ENCODE measurements at regions not wholly inside any gene's neighbourhood (a gene's known extent, or its start where the extent isn't known, plus 50 kb on each side); places are given as distances from the start of the nearest gene placed in this dataset.
A peak's percentile ranks its signal among the peaks of the same experiment; 100 is the strongest.

DNA sequence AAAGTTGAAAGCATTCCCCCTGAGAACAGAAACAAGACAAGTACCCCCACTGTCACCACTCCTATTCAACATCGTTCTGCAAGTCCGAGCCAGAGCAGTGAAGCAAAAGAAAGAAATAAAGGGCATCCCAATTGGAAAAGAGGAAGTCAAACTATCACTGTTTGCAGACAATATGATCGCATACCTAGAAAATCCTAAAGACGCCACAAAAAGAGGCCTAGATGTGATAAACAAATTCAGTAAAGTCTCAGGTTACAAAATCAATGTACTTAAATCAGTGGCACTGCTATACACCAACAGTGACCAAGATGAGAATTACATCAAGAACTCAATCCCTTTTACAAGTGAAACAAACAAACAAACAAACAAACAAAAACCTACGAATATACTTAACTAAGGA lies 87.7 kb upstream of the COCH start:
- Histone ChIP-seq H3K27me3 (ENCODE audit: insufficient read depth, poor library complexity, severe bottlenecking) (no peaks in the 10 kb centered on the region), H3K27ac (replicated peaks) (no peak overlapping the region), H3K4me3 (replicated peaks; ENCODE audit: insufficient read depth, low read length) (no peak overlapping the region)
- no peak for DNase-seq (ENCODE audit: low read depth in 1 of 2, low spot score in 1 of 2)
- peak; percentile 48; the same call in 1 of the 2 replicates for TF ChIP-seq SPI1 (IDR thresholded peaks at IDR 0.05; ENCODE audit: borderline replicate concordance, low read depth)
- TF ChIP-seq, protein P1, sequence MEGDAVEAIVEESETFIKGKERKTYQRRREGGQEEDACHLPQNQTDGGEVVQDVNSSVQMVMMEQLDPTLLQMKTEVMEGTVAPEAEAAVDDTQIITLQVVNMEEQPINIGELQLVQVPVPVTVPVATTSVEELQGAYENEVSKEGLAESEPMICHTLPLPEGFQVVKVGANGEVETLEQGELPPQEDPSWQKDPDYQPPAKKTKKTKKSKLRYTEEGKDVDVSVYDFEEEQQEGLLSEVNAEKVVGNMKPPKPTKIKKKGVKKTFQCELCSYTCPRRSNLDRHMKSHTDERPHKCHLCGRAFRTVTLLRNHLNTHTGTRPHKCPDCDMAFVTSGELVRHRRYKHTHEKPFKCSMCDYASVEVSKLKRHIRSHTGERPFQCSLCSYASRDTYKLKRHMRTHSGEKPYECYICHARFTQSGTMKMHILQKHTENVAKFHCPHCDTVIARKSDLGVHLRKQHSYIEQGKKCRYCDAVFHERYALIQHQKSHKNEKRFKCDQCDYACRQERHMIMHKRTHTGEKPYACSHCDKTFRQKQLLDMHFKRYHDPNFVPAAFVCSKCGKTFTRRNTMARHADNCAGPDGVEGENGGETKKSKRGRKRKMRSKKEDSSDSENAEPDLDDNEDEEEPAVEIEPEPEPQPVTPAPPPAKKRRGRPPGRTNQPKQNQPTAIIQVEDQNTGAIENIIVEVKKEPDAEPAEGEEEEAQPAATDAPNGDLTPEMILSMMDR (IDR thresholded peaks at IDR 0.05; ENCODE audit: insufficient read depth, low read length): no peak

DNA sequence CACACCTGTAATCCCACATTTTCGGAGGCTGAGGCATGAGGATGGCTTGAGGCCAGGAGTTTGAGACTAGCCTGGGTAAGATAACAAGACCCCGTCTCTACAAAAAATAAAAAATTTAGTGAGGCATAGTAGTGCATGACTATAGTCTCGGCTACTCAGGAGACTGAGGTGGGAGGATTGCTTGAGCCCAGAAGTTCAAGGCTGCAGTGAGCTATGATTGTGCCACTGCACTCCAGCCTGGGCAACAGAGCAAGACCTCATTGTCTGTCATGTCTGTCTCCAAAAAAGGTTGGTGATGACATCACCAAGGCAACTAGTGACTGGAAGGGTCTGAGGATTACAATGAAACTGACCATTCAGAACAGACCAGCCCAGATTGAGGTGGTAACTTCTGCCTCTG lies 83.5 kb upstream of the COCH start:
- TF ChIP-seq SPI1 (IDR thresholded peaks at IDR 0.05; ENCODE audit: borderline replicate concordance, low read depth) (no peak), GABPA (IDR thresholded peaks at IDR 0.05; ENCODE audit: low read depth) (no peak), POLR2AphosphoS5 (IDR thresholded peaks at IDR 0.05; ENCODE audit: low read depth) (no peak)
- TF ChIP-seq, protein P1 (IDR thresholded peaks at IDR 0.05; ENCODE audit: insufficient read depth, low read length): no peak
- TF ChIP-seq, protein P2, sequence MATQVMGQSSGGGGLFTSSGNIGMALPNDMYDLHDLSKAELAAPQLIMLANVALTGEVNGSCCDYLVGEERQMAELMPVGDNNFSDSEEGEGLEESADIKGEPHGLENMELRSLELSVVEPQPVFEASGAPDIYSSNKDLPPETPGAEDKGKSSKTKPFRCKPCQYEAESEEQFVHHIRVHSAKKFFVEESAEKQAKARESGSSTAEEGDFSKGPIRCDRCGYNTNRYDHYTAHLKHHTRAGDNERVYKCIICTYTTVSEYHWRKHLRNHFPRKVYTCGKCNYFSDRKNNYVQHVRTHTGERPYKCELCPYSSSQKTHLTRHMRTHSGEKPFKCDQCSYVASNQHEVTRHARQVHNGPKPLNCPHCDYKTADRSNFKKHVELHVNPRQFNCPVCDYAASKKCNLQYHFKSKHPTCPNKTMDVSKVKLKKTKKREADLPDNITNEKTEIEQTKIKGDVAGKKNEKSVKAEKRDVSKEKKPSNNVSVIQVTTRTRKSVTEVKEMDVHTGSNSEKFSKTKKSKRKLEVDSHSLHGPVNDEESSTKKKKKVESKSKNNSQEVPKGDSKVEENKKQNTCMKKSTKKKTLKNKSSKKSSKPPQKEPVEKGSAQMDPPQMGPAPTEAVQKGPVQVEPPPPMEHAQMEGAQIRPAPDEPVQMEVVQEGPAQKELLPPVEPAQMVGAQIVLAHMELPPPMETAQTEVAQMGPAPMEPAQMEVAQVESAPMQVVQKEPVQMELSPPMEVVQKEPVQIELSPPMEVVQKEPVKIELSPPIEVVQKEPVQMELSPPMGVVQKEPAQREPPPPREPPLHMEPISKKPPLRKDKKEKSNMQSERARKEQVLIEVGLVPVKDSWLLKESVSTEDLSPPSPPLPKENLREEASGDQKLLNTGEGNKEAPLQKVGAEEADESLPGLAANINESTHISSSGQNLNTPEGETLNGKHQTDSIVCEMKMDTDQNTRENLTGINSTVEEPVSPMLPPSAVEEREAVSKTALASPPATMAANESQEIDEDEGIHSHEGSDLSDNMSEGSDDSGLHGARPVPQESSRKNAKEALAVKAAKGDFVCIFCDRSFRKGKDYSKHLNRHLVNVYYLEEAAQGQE (IDR thresholded peaks at IDR 0.05; ENCODE audit: insufficient replicate concordance, low read depth): no peak
- Histone ChIP-seq H3K4me3 (replicated peaks; ENCODE audit: insufficient read depth, low read length) (no peak overlapping the region), H3K27me3 (ENCODE audit: insufficient read depth, poor library complexity, severe bottlenecking) (no peaks in the 10 kb centered on the region), H3K27ac (replicated peaks) (no peak overlapping the region)
- no peak for DNase-seq (ENCODE audit: low read depth in 1 of 2, low spot score in 1 of 2)

DNA sequence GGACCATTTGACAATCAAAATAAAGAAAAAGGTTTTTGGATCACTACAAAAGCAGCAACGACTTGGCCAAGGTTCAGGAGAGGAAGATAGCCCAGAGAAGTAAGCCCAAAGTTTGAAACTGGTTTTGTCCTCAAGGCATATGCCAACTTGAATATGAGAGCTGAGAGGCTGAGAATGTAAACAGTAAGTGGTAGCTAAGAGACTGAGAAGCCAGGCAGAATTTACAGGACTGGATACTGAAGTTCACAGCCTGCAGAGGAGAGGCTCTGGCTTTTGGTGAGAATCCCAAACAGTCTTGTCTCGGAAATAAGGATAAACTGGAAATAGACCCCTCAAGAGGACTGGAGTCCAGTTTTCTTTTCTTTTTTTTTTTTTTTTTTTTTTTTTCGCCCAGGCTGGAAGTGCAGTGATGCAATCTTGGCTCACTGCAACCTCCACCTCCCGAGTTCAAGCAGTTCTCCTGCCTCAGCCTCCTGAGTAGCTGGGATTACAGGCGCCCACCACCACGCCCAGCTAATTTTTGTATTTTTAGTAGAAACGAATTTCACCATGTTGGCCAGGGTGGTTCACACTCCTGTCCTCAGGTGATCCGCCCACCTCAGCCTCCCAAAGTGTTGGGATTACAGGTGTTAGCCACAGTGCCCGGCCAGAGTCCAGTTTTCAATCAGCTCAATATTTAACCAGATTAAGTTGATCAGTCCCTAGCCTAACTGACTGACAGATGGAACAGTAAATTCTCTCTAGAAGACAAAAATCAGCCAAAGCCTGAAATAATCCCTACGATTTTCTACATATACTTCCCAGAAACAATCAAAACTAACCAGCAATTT lies 82.6 kb upstream of the COCH start:
- DNase-seq (ENCODE audit: low read depth in 1 of 2, low spot score in 1 of 2): no peak
- TF ChIP-seq POLR2AphosphoS5 (IDR thresholded peaks at IDR 0.05; ENCODE audit: low read depth): no peak
- Histone ChIP-seq H3K4me3 (replicated peaks; ENCODE audit: insufficient read depth, low read length) (no peak overlapping the region), H3K27ac (replicated peaks) (no peak overlapping the region), H3K27me3 (ENCODE audit: insufficient read depth, poor library complexity, severe bottlenecking) (no peaks in the 10 kb centered on the region)

DNA sequence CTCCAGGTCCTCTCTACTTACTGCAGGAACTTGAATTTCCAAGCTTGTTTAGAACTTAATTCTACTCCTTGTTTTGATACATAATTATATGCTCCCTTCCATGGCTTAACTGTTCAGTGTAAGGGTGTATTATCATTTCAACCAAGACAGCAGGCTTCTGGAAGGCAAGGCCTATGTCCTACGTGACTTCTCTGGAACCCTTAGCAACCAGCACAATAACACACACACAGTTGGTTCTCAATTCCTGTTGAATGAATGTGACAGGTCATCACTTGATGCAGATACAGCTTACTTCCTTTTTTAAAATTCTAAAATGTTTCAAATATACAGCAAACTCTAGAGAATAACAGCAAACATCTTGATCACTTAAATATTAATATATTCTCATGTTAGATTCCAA lies 77.7 kb upstream of the COCH start:
- H3K4me3 ChIP-seq (replicated peaks; ENCODE audit: insufficient read depth, low read length): no peak overlapping the region
- H3K27me3 ChIP-seq (ENCODE audit: insufficient read depth, poor library complexity, severe bottlenecking): no peaks in the 10 kb centered on the region
- TF ChIP-seq, protein P1 (IDR thresholded peaks at IDR 0.05; ENCODE audit: insufficient read depth, low read length): no peak
- TF ChIP-seq, protein P2 (IDR thresholded peaks at IDR 0.05; ENCODE audit: insufficient replicate concordance, low read depth): no peak
- no peak overlapping the region for H3K27ac ChIP-seq (replicated peaks)
- no peak for DNase-seq (ENCODE audit: low read depth in 1 of 2, low spot score in 1 of 2)
